ENCODE measurements at regions not wholly inside any gene's neighbourhood (a gene's known extent, or its start where the extent isn't known, plus 50 kb on each side); places are given as distances from the start of the nearest gene placed in this dataset.
"Not testable (repeated sequence)": the region's sequence is repeated elsewhere in the genome, so short reads cannot be mapped to it uniquely, and the experiment has no call there.

GRCh38 chr4:43435291-43435690 lies 542.8 kb downstream of the GRXCR1 start:
- DNase-seq (no peak), ATAC-seq (no peak)

GRCh38 chr4:43452948-43453347 lies 560.4 kb downstream of the GRXCR1 start:
- DNase-seq (no peak), ATAC-seq (peak; percentile 49)

DNA sequence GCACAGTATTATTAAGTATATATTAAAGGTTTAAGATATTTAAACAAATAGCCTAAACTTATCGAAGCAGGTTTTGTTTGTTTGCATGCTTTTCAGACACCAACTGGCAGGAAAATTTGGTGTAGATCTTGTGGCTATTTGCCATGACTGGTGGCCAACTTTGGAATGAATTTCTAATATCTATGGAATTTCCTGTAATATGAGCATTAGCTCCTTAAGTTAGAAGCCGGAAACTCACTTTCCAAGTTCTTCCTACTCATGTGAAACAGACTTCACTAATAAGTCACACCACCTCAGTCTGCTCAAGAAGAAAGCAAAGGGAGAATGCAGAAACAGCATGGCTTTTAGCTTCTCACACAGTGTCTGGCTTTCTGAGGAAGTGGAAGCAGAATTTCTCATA lies 563.9 kb downstream of the GRXCR1 start:
- ATAC-seq: no peak
- no peak for DNase-seq

DNA sequence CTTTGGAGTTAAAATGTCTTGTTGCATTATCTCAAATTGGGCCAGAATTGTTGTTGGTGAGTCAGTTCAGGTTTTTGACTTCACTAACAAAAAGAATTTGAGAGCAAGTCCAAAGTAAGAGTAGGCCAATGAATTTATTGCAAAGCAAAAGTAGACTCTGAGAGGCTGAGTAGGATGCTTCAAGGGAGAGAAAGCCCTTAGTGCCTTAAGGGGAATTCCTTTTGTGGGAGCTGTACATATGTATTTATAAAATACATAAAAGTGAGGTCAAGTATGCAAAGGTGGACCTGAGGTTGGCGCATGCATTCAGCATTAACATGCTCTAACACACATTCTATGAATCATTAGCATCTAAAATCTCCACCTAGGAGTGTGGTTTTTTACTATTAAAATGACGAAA lies 565.4 kb downstream of the GRXCR1 start:
- no peak for ATAC-seq
- DNase-seq: no peak

GRCh38 chr4:43458293-43458692 lies 565.8 kb downstream of the GRXCR1 start:
- no peak for DNase-seq
- no peak for ATAC-seq

DNA sequence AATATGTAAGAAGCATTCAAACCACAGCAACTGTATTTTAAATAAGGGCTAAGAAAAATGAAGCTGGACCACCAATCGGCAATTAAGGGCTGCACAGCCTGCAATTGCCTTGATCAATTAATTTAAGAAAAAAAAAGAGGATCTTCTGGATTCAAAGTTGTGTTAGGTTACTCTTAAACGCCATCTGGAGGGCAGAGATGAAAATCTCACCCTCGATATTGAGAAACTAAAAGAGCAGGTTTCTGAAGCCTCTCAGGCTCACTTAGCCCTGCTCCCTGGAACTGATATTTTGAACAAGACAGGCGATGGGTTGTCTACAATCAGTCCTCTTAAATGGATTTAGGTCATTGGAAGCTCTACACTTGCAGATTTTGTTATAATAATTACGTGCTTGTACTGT lies 579.4 kb downstream of the GRXCR1 start:
- DNase-seq: no peak
- no peak for ATAC-seq

- no peak for ATAC-seq
- DNase-seq: no peak
These were observed 589.0 kb downstream of the GRXCR1 start for GRCh38 chr4:43481526-43481925.

- DNase-seq (no peak), ATAC-seq (no peak)
These were observed 592.7 kb downstream of the GRXCR1 start for GRCh38 chr4:43485196-43485595.

GRCh38 chr4:43496188-43496587 lies 603.7 kb downstream of the GRXCR1 start:
- no peak for DNase-seq
- no peak for ATAC-seq

DNA sequence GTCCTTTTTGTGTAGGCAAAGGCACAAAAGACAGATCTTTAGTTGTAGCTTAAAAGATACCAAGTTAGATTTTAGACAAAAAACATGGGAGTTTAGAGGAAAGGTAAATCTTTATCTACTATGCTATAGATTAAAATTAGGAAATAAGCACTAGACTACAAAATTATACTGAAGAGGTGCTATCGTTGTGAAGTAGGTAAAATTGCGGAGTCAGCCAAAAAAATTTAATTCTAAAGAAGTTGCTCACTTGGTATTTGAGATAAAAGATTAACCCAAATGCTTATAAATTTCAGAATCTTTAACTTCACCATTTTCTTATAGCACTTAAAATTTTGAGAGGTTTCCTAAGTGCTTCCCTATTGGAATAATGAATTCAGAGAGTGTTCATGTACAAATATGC lies 604.1 kb downstream of the GRXCR1 start:
- ATAC-seq: no peak
- DNase-seq: no peak

DNA sequence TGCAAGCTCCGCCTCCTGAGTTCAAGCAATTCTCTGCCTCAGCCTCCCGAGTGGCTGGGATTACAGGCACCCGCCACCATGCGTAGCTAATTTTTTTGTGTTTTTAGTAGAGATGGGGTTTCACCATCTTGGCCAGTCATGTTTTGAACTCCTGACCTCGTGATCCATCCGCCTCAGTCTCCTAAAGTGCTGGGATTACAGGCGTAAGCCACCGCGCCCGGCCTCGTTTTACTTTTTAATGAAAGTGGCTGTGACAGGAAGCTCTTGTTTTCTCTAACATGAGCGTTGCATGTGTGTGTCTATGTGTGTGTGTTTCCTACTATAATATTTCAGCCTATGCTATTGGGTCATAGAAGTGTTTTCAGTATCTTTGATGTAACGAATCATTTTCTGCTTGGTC lies 613.3 kb downstream of the GRXCR1 start:
- DNase-seq, ATAC-seq: not testable (repeated sequence)

DNA sequence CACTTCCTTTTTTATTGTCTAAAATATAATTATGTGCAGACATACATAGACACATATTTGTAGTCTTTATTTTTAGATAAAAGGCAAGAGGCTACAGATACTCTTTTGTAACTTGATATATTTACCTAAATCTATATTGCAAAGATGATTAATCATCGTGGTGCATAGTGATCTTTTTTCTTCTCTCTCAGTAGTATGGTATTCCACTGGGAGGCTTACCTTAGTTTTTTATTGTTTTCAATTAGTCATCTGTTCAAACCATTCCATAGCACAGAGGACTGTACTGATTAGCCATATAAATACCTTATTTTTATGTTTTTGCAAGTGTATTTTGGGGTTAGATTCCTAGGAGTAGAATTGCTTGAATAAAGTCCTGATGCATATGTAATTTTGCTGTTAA lies 619.7 kb downstream of the GRXCR1 start:
- ATAC-seq: no peak
- DNase-seq: no peak

DNA sequence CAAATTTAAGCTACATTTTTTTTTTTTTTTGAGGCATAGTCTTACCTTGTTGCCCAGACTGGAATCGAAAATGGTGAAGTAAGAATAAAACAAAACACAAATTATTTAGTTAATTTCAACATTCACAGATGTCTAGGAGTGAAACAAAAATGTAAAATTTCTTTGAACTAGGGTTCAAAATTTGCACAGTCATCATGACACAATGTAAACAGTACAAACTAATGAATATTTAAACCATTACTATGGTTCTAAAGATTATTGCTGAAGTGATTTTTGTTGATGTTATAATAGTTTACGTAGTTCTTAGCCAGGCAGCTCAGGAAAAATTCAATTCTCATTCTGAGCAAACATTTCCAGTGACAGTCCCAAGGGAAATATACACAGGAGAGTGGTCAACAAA lies 633.1 kb downstream of the GRXCR1 start:
- ATAC-seq: no peak
- DNase-seq: no peak

DNA sequence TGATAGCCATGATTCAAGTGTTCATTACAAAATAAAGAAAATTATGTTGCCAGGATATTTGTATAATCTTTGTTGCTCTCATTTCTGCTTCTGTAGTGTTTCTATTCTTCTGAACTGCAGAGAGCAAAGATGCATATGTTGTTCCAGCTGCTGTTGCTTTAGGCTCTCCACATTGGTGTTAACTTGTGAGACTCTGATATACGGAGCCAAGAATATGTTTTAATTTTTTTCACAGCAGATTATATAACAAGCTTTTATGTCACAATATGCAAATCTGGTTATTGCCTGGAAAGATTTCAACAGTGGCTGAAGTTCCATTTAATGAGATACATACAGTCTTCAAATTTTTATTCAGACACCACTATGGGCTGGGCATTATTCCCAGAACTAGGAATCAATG lies 655.0 kb downstream of the GRXCR1 start:
- DNase-seq (no peak), ATAC-seq (no peak)

DNA sequence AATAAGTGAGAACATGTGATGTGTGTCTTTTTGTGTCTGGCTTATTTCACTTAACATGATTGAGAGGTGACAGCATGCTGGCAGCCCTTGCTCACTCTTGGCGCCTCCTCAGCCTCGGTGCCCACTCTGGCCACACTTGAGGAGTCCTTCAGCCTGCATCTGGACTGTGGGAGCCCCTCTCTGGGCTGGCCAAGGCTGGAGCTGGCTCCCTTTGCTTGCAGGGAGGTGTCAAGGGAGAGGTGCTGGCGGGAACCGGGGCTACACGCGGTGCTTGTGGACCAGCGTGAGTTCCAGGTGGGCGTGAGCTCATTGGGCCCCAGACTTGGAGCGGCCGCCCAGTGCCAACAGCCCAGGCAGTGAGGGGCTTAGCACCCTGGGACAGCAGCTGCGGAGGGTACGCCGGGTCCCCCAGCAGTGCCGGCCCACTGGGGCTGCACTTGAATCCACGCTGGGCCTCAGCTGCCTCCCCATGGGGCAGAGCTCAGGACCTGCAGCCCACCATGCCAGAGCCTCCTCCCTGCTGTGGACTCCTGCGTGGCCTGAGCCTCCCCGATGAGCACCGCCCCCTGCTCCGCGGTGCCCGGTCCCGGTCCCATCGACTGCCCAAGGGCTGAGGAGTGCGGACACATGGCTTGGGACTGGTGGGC lies 658.6 kb downstream of the GRXCR1 start:
- no peak for ATAC-seq
- DNase-seq: no peak

GRCh38 chr4:43556262-43556661 lies 663.7 kb downstream of the GRXCR1 start:
- ATAC-seq (no peak), DNase-seq (no peak)

DNA sequence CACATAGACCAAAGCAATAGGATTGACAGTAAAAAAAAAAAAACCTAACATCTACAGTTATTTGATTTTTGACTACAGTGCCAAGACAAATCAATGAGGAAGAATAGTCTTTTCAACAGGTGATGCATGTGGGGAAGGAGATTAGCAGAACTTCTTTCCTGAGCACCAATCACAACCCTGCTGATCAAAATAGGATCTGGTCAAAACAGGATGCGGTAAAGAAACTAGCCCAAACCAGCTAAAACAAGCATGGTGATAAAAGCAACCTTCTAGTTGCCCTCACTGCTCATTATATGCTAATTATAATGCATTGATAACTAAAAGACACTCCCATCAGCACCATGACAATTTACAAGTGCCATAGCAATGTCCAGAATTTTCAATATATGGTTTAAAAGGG lies 667.5 kb downstream of the GRXCR1 start:
- no peak for ATAC-seq
- DNase-seq: no peak

DNA sequence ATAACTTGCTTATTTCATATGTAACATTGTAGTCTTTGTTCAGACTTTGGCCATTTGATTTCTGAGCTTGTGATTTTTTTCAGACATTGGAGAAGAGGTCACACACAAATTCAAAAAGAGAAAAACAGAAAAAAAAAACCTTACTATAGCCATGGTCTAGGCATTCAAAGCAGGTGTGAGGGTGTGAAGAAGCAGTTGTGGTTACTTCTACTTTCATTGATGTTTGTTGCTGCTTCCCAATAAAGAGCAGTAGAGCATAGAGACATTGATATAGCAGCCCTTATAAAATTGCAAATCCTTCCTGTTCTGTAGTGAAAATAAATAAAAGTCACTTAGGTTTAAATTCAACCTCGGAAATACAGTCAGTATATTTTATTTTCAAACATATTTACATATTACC lies 671.6 kb downstream of the GRXCR1 start:
- ATAC-seq: no peak
- DNase-seq: no peak

DNA sequence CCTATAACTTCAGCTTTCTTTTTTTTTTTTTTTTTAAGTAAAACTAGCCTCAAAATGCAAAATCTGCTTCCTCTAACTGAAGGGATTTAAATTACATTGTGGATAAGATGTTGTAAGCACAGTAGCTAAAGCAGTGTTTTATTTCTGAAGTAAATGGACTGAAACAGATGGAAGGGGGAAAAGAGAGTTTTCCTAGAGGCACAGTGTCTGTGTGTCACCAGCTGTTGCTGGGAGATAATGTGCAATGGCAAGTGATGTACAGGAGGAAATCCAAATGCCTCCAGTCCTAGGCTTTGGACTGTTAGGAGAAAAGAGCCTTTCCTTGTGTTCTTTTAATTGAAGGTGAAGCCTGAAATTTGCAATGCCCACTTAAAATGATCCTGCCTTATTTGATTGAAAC lies 672.1 kb downstream of the GRXCR1 start:
- ATAC-seq (no peak), DNase-seq (no peak)

DNA sequence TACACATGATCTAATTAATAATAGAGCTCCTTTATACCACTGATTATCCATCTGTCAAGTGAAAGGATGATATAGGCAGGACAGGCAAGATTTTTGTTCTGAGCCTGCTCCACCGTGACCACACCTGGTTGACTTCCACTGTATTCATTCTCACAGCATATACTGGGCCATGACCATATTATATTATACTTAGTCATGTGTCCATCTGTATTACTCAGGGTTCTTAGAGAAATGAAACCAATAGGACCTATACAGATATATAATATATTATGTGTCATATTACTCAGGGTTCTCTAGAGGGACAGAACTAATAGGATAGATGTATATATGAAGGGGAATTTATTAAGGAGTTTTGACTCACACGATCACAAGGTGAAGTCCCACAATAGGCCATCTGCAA lies 675.1 kb downstream of the GRXCR1 start:
- ATAC-seq: no peak
- DNase-seq: no peak

DNA sequence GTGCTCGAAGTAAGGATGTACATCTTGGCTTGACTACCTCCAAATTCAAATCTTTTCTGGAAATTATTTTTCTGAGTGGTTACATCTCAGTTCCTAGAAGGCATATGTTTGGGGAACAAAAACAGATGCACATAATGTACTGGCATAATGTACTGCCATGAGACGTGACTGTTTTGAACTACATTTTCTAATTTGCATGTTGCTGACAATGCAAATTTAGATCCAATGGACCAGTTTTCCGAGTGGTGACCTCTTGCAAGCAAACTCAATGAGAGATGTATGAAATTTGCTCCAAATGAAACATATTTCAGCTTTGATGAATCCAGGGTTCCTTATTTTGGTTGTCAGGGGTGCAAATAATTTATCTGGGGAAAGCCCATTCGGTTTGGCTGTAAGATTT lies 694.3 kb downstream of the GRXCR1 start:
- DNase-seq (no peak), ATAC-seq (no peak)

- DNase-seq (no peak), ATAC-seq (no peak)
These were observed 695.2 kb downstream of the GRXCR1 start for GRCh38 chr4:43587758-43588157.

DNA sequence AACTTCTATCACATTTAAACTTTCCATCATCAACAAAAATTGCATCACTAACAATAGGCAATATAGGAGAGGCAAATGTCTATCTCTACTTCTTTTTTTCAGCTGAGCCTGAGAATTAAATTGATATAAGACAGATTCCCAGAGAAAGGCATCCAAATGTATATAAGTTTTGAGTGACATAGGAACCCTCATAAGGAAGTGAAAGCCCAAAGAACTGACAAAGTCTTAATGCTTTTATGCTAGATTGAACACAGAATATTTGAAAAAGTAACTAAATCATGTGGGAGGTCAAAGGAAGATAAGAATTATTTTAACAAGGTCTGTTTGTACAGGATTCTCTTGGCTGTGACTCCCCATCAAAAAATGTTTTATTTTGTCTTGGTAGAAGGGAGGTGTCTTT lies 714.9 kb downstream of the GRXCR1 start:
- DNase-seq (no peak), ATAC-seq (no peak)

GRCh38 chr4:43607827-43608461 lies 715.4 kb downstream of the GRXCR1 start:
- no peak for ATAC-seq
- DNase-seq: no peak

DNA sequence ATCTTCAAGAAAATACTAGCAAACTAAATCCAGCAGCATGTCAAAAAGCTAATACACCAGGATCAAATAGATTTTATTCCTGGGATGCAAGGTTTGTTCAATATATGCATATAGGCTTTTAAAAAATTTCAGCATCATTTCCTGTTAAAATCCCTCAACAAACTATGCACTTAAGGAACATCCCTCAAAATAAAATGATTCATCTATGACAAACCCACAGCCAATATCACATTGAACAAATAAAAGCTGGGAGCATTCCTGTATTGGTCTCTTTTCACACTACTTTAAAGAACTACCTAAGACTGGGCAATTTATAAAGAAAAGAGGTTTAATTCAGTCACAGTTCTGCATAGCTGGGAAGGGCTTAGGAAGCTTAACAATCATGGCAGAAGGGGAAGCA lies 726.7 kb downstream of the GRXCR1 start:
- DNase-seq: no peak
- ATAC-seq: no peak

Measured in stimulated activated naive CD8-positive, alpha-beta T cell treated with anti-CD3 and anti-CD28 coated beads, Interleukin-15, Interleukin-2, amounts not matched to agents 100 U/mL and 50 U/mL, for 24 hours (primary cell).